Dedifferentiated amniotic fluid mesenchymal stem cell (primary cell): ENCODE measurements at regions not wholly inside any gene's neighbourhood (a gene's known extent, or its start where the extent isn't known, plus 50 kb on each side); places are given as distances from the start of the nearest gene placed in this dataset.

Source experiments
- DNase-seq: peaks from one replicate; pipeline ENCODE4 v3.0.0-alpha.2; 2016; ENCODE audit errors: extremely low spot score

DNA sequence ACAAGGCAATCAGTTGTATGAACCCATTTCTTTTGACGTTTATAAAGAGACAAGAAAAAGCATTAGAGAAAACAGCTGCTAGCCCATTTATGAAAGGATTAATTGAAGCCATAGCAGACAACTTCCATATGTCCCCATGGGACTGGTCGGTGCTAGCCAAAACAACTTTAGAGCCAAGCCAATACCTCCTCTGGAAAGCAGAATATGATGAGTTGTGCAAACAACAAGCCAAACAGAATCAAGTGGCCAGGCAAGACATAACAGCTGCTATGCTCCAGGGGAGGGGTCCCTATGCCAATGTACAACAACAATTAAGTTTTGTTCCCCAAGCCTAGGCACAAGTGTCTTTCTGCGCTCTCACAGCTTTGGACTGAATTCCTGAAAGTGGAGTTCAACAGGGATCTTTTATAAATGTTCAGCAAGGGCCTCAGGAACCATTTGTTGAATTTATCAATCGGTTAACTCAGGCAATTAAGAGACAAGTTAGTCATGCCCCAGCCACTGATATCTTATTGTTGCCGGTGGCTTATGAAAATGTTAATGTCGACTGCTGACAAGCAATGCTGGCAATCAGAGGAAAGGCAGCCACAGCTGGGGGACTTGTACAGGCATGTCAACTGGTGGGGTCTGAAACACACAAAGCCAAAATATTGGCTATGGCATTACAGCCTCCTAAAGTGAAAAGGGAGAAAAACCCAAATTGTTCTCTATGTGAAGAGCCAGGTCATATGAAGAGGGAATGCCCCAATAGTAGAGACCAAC is 1593.1 kb upstream of the TENM4 start:
- no peak for DNase-seq

DNA sequence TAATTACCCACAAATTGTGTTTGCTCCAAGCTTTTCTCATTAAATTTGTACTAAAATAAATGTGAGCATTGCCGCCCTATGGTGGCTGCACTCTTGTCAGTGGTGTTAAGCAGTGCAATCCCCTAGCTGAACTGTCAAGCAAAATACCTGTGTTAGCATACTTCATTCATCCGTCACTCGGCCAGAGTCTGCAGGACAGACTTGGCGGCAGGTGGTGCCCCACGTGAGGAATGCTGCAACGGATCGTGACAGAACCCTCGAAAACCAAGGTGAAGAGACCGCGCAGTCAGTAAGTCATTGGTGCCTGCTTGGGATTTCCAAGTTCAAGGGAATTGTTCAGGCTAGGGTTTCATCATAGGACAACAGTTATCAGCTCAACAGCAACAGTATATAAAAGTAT is 1592.1 kb upstream of the TENM4 start:
- no peak for DNase-seq

DNA sequence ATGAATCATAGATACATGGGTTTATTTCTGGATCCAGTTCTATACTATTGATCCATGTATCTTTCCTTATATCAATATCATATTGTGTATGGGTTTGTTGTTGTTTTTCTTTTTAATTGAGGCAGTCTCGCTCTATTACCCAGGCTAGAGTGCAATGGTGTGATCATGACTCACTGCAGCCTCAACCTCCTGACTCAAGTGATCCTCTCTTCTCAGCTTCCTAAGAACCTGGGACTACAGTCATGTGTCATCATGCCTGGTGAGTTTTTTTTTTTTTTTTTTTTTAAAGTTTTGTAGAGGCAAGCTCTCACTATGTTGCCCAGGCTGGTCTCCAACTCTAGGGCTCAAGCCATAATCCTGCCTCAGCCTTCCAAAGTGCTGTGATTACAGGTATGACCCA is 1589.4 kb upstream of the TENM4 start:
- no peak for DNase-seq

DNA sequence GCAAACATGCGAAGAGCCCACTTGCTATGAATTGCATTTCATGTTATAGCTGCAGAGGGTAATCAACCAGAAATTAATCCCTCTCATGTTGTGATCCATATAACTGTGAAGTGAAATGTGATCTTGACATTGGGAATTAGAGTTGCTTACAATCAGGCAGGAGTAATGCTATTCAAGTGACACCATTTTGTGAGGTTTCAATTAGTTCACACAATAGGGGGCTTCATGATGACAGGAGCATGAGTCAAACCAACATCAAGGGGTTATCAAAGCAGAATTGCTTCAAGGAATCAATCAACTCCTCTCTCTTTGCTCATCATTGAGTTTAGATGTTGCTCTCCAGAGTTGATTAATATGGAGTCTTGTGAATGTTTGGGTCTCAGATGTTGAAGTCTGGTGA is 1585.2 kb upstream of the TENM4 start:
- no peak for DNase-seq

DNA sequence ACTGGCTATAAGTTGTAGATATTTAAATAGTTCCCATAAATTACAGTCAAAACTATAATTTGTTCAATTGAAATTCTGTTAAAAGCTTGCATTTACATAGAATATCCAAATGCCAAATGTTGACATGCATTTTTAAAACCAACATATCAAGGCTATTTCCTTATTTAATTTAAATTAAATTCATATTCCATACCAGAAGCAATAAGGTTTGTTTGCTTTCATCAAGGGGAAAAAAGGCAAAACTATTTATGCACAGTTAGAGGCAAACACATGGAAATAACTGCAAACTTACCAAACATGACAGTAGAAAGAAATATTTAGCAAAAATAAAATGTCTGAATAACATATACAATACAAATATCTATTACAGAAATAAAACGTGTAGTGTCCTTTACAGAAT is 1581.2 kb upstream of the TENM4 start:
- DNase-seq: no peak

DNA sequence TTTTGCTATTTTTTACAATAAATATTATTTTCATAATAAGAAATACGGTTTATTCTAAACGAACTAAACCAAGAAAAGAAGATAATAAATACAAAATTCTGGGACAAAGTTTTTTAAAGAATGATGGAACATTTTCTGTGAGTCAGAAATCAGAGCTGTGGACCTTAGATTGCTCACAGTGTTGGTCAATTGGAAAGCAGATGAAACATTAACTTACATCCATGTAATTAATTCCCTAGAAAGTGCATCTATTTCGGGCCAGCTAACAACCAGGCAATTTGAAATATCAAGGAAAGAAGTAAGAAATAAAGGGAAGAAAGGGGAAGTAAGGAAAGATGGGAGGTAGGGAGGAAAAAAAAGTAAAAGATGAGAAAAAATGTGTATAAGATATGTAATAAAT is 1569.8 kb upstream of the TENM4 start:
- no peak for DNase-seq

DNA sequence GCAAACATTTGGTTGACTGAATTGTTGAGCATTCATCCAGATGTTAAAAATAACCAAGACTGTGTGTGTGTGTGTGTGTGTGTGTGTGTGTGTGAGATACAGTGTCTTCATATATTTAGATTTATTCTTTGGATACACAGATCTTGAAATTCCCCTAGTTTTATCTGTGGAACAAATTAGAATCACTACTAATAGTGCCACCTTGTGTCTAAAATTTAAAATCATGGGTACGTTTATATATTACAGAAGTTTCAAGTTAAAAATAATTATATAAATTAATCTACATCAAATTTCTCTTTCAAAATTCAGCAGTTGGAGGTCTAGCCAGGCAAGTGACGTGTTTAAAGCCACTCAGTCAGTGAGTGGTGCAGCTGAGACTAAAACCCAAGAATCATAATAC is 1566.2 kb upstream of the TENM4 start:
- no peak for DNase-seq

DNA sequence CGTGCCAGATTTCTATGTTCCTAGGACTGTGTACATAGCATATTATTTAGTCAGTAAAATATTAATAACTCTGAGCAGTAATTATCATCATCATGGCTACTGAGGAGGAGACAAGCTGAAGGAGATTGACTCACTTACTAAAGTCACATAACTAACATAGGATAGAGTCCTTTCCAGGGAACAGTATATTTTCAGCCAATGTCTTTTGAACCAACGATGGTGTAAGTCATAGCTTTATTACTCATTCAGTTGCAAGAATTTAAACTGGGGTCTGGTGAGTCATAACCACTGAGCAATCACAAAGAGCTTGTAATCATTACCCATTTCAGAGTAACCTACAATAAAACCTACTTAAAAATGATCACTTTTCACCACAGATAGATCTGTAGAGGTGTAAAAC is 1564.8 kb upstream of the TENM4 start:
- no peak for DNase-seq

DNA sequence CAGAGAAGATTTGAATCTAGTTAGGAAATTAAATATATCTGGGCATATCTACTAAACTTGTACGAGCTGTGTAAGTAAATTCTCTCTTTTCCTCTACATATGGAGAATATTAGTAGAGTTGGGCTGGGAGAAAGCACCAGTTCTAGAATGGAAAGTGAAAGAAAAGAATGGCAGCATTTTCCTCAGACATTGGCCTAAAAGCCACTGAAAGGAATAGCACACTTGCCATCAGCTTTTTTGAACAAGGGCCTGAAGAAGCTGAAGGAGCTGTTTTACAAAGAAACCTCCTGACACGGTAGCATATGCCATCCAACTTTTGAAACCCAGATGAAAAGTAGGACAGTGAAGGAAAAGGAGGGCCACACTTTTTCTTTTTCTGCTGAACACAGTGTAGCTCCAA is 1563.7 kb upstream of the TENM4 start:
- DNase-seq: no peak

DNA sequence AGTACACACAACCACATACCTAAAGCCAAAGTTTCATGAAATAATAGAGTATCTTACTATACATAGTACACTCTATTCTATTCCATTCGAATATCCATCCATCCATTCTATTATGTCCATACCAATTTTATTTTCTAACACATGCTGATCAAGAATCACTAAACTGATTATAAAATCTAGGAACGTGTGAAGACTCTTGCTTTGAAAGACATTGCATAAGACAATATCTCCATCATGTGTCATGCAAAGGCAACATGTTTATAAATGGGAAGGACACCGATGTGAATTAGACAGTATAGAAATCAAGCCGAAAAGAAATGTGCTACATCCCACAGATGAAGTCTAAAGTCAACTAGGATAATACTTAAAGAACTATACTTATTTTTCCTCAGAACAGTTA is 1561.5 kb upstream of the TENM4 start:
- no peak for DNase-seq

DNA sequence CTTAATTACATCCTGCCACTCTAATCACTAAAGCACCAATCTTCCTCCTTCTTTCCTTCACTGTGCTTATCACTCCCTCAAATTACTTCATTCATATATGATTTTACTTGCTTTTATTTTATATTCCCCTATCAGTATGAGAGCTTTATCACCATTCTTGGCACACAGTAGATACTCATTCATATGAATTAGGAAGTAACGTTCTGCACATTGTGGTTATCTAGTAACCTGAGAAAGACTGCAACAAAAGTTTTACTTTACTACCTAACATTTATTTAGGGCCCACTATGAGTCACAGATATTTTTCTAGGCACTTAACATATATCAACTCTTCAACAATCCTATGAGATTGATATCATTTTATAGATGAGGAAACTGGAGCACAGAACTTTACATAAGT is 1559.9 kb upstream of the TENM4 start:
- DNase-seq: no peak

DNA sequence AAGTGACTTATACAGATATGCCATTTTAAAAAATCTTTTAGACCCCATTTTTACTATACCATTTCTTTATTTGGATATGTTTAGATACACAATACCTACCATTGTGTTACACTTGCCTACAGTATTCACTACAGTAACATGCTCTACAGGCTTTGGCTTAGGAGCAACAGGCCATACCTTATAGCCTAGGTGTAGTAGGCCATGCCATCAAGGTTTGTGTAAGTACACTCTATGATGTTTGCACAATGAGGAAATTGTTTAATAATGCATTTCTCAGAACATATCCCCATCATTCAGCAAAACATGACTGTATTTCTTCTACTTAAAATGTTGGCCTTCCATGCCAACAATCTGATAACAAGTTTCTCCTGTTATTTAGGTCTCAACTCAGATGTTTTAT is 1559.5 kb upstream of the TENM4 start:
- DNase-seq: no peak

DNA sequence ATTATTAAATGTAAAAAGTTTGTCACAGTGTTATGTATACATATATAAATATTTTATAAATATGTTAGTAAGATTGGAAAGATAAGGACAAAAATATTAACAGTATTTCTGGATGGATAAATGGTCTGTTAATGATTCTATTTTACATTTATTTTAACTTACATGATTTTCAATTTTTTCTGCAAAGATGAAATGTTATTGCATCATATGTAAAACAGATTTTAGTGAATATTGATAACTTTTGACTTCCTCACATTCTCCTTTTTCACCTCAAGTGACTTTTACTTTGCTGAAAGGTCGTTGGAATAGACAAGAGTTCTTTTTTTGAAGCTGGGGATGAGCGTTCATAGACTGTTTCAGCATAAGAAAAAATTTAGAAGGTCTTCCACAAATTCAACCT is 1554.7 kb upstream of the TENM4 start:
- no peak for DNase-seq

DNA sequence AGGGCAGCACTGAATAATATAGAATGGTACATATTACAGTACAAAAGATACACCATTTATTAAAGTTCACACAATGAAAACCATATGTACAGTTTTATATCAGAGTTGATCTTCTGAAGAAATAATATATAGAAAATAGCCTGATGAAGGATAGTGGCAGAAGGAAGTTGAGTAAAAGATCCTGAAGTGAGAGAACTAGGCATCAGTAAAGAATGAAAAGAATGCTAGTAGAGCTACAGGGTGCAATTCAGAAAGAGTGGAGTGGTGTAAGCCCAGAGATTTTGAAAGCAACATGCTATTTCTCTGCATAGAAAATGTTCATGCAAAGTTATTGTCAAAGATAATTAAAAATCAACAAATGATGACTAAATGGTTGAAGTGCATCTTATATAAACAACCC is 1552.7 kb upstream of the TENM4 start:
- no peak for DNase-seq

DNA sequence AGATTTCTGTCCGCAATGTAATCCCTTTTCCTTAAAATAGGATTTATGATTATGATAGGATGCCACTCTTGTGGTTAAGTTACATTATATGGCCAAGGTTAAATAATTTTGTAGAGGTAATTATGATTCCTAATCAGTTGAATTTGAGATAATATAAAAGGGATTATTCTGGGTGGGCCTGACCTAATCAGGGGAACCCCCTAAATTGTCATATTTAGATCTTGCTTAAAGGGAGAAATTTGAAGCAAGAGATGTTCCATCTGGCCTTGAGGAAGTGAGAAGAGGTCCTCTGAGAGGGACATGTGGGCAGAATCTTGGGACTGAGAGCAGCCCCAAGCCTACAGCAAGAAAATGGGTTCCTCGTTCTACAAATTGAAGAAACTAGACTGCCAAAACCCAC is 1550.1 kb upstream of the TENM4 start:
- DNase-seq: no peak

DNA sequence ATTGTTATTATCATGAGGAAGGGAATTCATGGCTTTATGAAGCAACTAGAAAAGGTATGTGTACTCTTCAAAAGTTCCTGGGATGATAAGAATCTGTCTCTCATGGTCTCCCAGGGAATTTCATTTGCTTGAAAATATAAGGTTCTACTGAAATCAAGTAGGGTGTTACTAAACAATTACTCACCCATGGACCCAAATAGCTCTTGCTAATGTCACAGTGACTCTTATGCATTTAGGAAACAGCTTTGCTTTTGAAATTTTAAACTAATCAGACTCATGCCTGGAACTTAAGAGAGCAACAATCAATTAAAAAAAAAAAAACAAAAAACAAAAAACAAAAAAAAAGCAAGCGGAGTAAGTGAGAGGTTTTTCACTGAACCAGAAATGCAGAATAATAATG is 1546.3 kb upstream of the TENM4 start:
- no peak for DNase-seq

DNA sequence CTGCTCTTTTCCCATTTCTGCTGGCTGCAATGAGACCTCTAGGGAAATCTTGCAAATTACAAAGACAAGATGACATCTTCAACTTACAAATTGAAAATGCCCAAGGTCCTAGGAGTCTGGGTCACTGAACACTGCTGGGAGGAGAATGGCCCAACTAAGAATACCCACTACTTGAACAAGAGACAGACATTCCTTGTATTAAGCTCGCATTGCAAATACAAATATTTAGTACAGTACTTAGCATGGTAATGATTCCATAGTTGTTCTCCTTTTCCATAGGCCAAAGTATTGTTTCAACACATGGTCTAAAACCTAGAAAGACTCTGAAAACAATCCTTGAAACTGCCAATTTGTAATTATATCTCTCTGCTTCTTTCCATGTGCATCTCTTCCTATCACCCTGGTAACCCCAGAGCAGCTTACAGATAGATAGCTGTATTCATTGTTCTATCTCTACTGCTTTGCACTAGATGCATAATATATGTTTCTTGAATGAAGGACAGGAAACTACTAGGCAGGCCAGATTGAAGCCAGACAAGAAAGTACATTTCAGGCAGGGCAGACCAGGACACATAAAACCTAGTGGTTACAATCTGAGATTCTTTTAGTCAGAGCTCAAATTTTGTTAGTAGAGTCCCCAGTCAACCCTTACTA is 1545.7 kb upstream of the TENM4 start:
- DNase-seq: no peak

DNA sequence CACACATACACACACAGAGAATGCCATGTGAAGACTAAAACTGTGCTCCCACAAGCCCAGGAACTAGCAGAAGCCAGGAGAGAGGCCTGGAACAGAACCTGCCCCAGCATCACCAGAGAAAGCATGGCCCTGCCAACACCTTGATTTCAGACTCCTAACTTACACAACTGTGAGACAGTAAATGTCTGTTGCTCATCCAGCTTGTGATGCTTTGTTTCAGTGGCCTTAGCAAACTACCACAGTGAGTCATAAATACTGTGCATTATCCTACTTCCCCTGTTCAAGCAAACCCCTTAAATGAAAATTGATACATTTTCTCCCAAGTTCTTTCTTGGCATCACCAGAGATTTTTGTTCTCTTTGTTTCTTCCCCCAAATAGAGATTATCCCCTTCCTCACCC is 1539.4 kb upstream of the TENM4 start:
- no peak for DNase-seq

DNA sequence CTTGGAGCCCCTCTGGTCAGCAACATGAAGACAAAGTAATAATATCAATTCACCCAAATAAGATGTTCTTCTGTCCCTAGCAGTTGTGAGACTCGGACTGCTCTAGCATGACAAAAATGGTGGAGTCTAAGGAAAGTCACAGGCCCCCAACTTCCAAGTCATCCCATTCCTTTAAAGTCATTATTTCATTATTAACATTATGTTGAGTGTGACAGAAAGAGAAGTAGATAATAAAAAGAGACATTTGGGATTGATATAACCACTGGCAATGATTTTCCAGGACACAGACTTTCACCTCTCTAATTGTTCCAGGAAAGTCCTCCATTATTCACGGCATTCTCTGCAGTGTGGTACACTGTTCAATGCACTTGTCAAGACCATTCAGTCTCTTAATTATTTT is 1533.0 kb upstream of the TENM4 start:
- DNase-seq: no peak

DNA sequence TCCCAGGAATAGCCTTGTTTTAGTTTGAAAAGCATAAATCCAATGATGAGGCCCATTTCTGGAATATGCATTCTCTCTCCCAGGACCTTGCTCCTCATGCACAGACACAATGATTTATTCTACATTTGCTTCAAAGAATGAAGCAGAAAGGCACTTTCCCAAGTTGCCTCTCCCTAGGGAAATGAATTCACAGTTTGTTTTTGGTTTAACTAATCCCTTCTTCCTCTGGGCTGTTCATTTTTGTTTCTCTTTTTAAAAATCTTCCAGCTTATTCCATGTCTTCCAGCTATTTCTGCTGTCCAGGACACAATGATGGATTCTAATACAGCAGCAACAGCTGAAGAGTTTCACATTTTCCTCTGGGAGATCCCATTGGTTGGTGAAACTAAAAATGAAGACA is 1529.2 kb upstream of the TENM4 start:
- DNase-seq: no peak

DNA sequence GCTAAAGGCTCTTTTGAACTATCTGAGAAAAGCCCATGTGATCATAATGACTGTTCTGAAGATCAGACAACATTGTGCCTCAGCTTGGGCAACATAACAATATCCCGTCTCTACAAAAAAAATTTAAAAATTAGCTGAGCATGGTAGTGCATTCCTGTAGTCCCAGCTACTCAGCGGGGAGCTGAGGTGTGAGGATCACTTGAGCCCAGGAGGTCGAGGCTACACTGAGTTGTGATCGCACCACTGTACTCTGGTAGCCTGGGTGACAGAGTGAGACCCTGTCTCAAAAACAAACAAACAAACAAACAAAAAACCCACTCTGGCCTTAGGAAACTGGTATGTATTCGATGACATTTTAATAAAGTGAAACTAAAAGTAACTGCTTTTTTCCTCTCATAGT is 1526.8 kb upstream of the TENM4 start:
- no peak for DNase-seq

DNA sequence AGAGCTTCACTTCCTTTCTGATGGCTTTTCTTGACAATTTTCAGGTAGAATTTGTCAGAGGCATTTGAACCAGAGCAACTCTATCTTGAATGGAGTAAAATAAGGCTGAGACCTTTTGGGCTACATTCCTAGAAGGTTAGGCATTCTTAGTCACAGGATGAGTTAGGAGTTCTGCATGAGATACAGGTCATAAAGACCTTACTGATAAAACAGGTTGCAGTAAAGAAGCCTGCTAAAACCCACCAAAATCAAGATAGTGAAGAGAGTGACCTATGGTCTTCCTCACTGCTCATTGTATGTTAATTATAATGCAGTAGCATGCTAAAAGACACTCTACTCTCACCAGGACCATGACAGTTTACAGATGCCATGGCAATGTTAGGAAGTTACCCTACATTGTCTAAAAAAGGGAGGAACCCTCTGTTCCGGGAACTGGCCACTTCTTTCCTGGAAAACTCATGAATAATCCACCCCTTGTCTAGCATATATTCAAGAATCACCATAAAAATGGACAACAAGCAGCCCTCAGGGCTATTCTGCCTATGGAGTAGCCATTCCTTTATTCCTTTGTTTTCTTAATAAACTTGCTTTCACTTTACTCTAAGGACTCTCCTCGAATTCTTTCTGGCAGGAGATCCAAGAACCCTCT is 1519.7 kb upstream of the TENM4 start:
- no peak for DNase-seq

DNA sequence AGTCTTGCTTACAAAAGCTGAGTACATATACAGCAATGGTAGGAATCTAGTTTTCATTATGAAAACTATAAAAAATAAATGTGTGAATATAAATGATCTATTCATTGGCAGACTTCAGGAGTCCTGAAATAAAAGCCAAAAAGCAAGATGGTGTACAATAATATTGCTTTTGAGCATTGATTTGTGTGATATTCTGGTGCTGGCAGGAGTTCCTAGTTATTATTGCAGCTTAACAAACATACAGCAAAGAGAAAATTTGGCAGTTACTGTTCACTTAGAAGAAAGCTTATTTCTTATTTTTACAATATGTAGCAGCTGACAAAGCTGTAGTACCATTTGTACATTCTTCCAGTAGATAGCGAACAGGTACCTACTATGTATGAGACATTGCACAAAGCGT is 1518.9 kb upstream of the TENM4 start:
- no peak for DNase-seq
